A549 (cell line): ENCODE measurements at regions not wholly inside any gene's neighbourhood (a gene's known extent, or its start where the extent isn't known, plus 50 kb on each side); places are given as distances from the start of the nearest gene placed in this dataset.

ENCODE experiments used
- ATAC-seq, 2 experiments: fragments of 200-7000 bp in 1 of 2; fragments of >200 bp in 1 of 2; cut with Nextera tagmentation in 1 of 2; cut with Tn5 transposase in 1 of 2; 3 replicates each; pipeline versions ENCODE4 v1.8.0 to v1.9.1; 2018 to 2020; ENCODE audit warnings: mild to moderate bottlenecking in 1 of 2, moderate library complexity in 1 of 2
- CTCF ChIA-PET: fragments of 300-600 bp; sonication (Branson Sonifier 250); formaldehyde crosslinking; extraction: SDS; loops from one replicate; lab custom pipeline; 2021; ENCODE audit warnings: antibody characterized with exemption, inconsistent platforms; lab: Yijun Ruan, JAX
- POLR2A ChIA-PET: fragments of 350-600 bp; formaldehyde crosslinking; extraction: SDS; loops from one replicate; lab custom pipeline; 2021; ENCODE audit warnings: antibody characterized with exemption, inconsistent platforms; lab: Yijun Ruan, JAX
- DNase-seq, 2 experiments: peaks; one replicate each; pipeline versions ENCODE4 v3.0.0 to v3.0.0-alpha.2; 2011 to 2016; ENCODE audit warnings: low read depth in 1 of 2, low spot score in 1 of 2
- FAIRE-seq: peaks from 2 replicates; lab custom pipeline; 2011; peaks lifted over from hg19 to GRCh38; lab: Jason Lieb, UNC
- H3K27ac ChIP-seq, 2 experiments: fragments of >200 bp; sonication (Bioruptor Twin); formaldehyde crosslinking; 3 replicates each; pipeline ENCODE4 v1.5.1; 2016 to 2017
- H3K4me1 ChIP-seq: fragments of >200 bp; sonication (Bioruptor Twin); formaldehyde crosslinking; 3 replicates; pipeline ENCODE4 v1.6.1; 2016
- H3K4me2 ChIP-seq: fragments of >200 bp; sonication (Bioruptor Twin); formaldehyde crosslinking; 3 replicates; pipeline ENCODE4 v1.6.1; 2016
- H3K4me3 ChIP-seq: fragments of >200 bp; sonication (Bioruptor Twin); formaldehyde crosslinking; 3 replicates; pipeline ENCODE4 v1.5.1; 2016
- H3K9me3 ChIP-seq: fragments of >200 bp; sonication (Bioruptor Twin); formaldehyde crosslinking; 3 replicates; pipeline ENCODE4 v1.6.1; 2016
- FOSB ChIP-seq: fragments of 250-450 bp; sonication (Bioruptor Pico); IDR thresholded peaks from 2 replicates; pipeline ENCODE4 v1.5.0; 2020; ENCODE audit warnings: mild to moderate bottlenecking, moderate library complexity
- HEYL ChIP-seq: fragments of 250-450 bp; sonication (Bioruptor Pico); IDR thresholded peaks from 2 replicates; pipeline ENCODE4 v1.8.0; 2021; ENCODE audit warnings: mild to moderate bottlenecking, moderate library complexity
- HOXB5 ChIP-seq: fragments of 250-450 bp; sonication (Bioruptor Pico); IDR thresholded peaks from 2 replicates; pipeline ENCODE4 v1.5.0; 2020; ENCODE audit warnings: mild to moderate bottlenecking, moderate library complexity
- JUN ChIP-seq, 2 experiments: fragments of >200 bp; sonication (Bioruptor Twin); formaldehyde crosslinking; IDR thresholded peaks; 2 replicates in 1 of 2; 3 replicates in 1 of 2; pipeline ENCODE4 v1.6.1; 2016 to 2017
- MAFK ChIP-seq: fragments of 450-650 bp; IDR thresholded peaks from 2 replicates; pipeline ENCODE4 v1.6.1; 2014; ENCODE audit not compliant: partially characterized antibody
- NFE2L2 ChIP-seq: fragments of 150-350 bp; conservative IDR thresholded peaks from 2 replicates; pipeline ENCODE4 v1.6.1; 2014; ENCODE audit warnings: low read length
- NPAS2 ChIP-seq: fragments of 250-450 bp; sonication (Bioruptor Pico); IDR thresholded peaks from 2 replicates; pipeline ENCODE4 v1.8.0; 2022; ENCODE audit warnings: mild to moderate bottlenecking, moderate library complexity, borderline replicate concordance
- POLR2AphosphoS2 ChIP-seq: conservative IDR thresholded peaks from 2 replicates; pipeline ENCODE4 v1.6.1; 2012; ENCODE audit warnings: low read length, improper control_type of control experiment, inconsistent platforms
- RCOR1 ChIP-seq: fragments of 150-350 bp; IDR thresholded peaks from 2 replicates; pipeline ENCODE4 v1.6.1; 2014; ENCODE audit warnings: antibody characterized with exemption, low read length, low read depth
- TFCP2L1 ChIP-seq: fragments of 250-450 bp; sonication (Bioruptor Pico); IDR thresholded peaks from 2 replicates; pipeline ENCODE4 v1.5.0; 2021; ENCODE audit warnings: mild to moderate bottlenecking
- ZFP36 ChIP-seq: fragments of 450-650 bp; IDR thresholded peaks from 2 replicates; pipeline ENCODE4 v1.6.1; 2014; ENCODE audit warnings: borderline replicate concordance; ENCODE audit not compliant: partially characterized antibody
- ZNF302 ChIP-seq: fragments of 250-450 bp; sonication (Bioruptor Pico); IDR thresholded peaks from 2 replicates; pipeline ENCODE4 v1.9.0; 2021; ENCODE audit warnings: inconsistent platforms, mild to moderate bottlenecking, moderate library complexity
- WGBS: methylation state at CpG from one replicate; pipeline ENCODE4 v1.1.6; 2017; ENCODE audit errors: missing lambda C conversion rate; 5-methylcytosine and 5-hydroxymethylcytosine counted together
- TF ChIP-seq, protein P1 (sequence below): fragments of 200-600 bp; sonication (generic); IDR thresholded peaks from 2 replicates; pipeline ENCODE4 v1.6.1; 2016; ENCODE audit warnings: antibody characterized with exemption, mild to moderate bottlenecking, moderate library complexity
- TF ChIP-seq, protein P2 (sequence below): fragments of >200 bp; sonication (Bioruptor Twin); formaldehyde crosslinking; IDR thresholded peaks from 3 replicates; pipeline ENCODE4 v1.6.1; 2016
- TF ChIP-seq, protein P3 (sequence below): fragments of 250-450 bp; sonication (Bioruptor Pico); IDR thresholded peaks from 2 replicates; pipeline ENCODE4 v1.5.0; 2020; ENCODE audit warnings: low read depth, mild to moderate bottlenecking, moderate library complexity
- TF ChIP-seq, protein P4 (sequence below): fragments of 150-350 bp; IDR thresholded peaks from 2 replicates; pipeline ENCODE4 v1.6.1; 2014; ENCODE audit warnings: low read depth, mild to moderate bottlenecking, low read length
- TF ChIP-seq, protein P5 (sequence below): fragments of >200 bp; sonication (Bioruptor Twin); formaldehyde crosslinking; IDR thresholded peaks from 3 replicates; pipeline ENCODE4 v1.5.1; 2016

DNA sequence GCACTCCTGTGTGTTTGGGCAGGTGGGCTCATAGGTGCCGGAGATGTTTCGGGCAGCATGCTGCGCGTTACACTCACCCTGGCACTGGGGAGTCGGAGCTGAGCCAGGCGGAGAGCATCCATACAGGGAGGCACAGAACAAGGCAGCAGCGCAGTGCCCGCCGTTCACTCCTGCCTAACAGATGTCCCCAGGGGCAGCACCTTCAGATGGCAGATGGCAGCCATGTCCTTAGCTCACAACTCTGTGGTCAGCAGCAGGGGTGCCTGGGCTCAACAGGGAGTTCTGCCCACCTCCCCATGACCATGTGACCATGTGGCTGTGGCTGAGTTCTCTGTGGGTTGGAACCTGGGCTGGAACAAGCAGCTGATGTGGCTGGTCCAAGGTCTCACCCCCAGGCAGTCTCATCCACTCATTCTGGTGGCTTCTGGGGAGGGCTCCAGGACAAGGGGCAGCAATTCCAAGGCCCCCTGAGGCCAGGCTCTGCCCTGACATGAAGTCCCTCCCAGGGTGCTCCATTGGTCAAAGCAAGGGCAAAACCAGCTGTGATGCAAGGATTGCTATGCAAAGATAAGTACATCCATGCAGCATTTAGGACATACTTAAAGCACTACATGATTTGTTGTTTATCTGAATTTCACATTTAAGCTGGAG, 64.2 kb downstream of the MRPL36 start (continued):
- TF ChIP-seq, protein P1, sequence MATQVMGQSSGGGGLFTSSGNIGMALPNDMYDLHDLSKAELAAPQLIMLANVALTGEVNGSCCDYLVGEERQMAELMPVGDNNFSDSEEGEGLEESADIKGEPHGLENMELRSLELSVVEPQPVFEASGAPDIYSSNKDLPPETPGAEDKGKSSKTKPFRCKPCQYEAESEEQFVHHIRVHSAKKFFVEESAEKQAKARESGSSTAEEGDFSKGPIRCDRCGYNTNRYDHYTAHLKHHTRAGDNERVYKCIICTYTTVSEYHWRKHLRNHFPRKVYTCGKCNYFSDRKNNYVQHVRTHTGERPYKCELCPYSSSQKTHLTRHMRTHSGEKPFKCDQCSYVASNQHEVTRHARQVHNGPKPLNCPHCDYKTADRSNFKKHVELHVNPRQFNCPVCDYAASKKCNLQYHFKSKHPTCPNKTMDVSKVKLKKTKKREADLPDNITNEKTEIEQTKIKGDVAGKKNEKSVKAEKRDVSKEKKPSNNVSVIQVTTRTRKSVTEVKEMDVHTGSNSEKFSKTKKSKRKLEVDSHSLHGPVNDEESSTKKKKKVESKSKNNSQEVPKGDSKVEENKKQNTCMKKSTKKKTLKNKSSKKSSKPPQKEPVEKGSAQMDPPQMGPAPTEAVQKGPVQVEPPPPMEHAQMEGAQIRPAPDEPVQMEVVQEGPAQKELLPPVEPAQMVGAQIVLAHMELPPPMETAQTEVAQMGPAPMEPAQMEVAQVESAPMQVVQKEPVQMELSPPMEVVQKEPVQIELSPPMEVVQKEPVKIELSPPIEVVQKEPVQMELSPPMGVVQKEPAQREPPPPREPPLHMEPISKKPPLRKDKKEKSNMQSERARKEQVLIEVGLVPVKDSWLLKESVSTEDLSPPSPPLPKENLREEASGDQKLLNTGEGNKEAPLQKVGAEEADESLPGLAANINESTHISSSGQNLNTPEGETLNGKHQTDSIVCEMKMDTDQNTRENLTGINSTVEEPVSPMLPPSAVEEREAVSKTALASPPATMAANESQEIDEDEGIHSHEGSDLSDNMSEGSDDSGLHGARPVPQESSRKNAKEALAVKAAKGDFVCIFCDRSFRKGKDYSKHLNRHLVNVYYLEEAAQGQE: no peak
- TF ChIP-seq POLR2AphosphoS2: no peak
- TF ChIP-seq JUN (IDR thresholded peaks at IDR 0.05): no peak
- TF ChIP-seq HEYL (CRISPR knock-in tag): no peak
- TF ChIP-seq ZFP36: no peak

DNA sequence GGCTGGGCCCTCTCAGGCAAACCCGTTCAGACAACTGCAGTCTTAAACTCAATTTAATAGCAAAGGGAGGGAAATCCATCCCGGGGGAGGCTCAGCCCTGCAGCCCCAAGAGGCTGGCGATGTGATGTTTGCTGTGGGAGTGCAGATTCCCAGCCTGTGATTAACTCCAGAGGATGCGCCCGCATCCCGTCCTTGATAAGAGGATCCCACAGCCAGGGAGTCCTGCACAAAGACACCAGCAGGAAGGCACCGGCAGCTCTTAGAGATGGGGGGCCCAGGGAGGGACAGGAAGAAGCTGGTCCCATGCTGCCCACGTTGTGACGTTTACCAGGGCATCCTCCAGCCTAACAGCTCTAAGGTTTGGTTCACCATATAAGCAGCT, 64.7 kb downstream of the MRPL36 start:
- ChIA-PET POLR2A (no interaction called here), CTCF (interaction anchor here (1.4 to 1.9 kb wide), 2 partner anchors 14 to 29 kb away, joined by 3 to 5 read pairs; no protein-coding TSS in a partner anchor)
- FAIRE-seq (no peak), ATAC-seq (0 out of 6 replicates have a peak, but pooled peaks of 1 of the 2 experiments have one; percentile 7), DNase-seq (no peak)
- Histone ChIP-seq H3K4me3 (no peak overlapping the region), H3K4me1 (no peaks in the 10 kb centered on the region), H3K9me3 (peaks cover under 1% of the 10 kb centered on the region; the same call in 1 of the 3 replicates), H3K27ac (no peak overlapping the region), H3K4me2 (no peak overlapping the region)
- 0% methylated on average over 5 of the region's 9 CpGs for WGBS
- TF ChIP-seq NPAS2: no peak
- no peak for TF ChIP-seq FOSB (CRISPR knock-in tag)
- TF ChIP-seq ZNF302: no peak
- no peak for TF ChIP-seq RCOR1
- TF ChIP-seq, protein P2, sequence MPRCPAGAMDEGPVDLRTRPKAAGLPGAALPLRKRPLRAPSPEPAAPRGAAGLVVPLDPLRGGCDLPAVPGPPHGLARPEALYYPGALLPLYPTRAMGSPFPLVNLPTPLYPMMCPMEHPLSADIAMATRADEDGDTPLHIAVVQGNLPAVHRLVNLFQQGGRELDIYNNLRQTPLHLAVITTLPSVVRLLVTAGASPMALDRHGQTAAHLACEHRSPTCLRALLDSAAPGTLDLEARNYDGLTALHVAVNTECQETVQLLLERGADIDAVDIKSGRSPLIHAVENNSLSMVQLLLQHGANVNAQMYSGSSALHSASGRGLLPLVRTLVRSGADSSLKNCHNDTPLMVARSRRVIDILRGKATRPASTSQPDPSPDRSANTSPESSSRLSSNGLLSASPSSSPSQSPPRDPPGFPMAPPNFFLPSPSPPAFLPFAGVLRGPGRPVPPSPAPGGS: no peak
- TF ChIP-seq, protein P3, sequence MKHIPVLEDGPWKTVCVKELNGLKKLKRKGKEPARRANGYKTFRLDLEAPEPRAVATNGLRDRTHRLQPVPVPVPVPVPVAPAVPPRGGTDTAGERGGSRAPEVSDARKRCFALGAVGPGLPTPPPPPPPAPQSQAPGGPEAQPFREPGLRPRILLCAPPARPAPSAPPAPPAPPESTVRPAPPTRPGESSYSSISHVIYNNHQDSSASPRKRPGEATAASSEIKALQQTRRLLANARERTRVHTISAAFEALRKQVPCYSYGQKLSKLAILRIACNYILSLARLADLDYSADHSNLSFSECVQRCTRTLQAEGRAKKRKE (CRISPR knock-in tag): no peak
- TF ChIP-seq, protein P4, sequence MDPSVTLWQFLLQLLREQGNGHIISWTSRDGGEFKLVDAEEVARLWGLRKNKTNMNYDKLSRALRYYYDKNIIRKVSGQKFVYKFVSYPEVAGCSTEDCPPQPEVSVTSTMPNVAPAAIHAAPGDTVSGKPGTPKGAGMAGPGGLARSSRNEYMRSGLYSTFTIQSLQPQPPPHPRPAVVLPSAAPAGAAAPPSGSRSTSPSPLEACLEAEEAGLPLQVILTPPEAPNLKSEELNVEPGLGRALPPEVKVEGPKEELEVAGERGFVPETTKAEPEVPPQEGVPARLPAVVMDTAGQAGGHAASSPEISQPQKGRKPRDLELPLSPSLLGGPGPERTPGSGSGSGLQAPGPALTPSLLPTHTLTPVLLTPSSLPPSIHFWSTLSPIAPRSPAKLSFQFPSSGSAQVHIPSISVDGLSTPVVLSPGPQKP: no peak
- TF ChIP-seq TFCP2L1 (CRISPR knock-in tag): no peak
- TF ChIP-seq HOXB5 (CRISPR knock-in tag): no peak
- no peak for TF ChIP-seq NFE2L2
- TF ChIP-seq ZFP36: no peak

DNA sequence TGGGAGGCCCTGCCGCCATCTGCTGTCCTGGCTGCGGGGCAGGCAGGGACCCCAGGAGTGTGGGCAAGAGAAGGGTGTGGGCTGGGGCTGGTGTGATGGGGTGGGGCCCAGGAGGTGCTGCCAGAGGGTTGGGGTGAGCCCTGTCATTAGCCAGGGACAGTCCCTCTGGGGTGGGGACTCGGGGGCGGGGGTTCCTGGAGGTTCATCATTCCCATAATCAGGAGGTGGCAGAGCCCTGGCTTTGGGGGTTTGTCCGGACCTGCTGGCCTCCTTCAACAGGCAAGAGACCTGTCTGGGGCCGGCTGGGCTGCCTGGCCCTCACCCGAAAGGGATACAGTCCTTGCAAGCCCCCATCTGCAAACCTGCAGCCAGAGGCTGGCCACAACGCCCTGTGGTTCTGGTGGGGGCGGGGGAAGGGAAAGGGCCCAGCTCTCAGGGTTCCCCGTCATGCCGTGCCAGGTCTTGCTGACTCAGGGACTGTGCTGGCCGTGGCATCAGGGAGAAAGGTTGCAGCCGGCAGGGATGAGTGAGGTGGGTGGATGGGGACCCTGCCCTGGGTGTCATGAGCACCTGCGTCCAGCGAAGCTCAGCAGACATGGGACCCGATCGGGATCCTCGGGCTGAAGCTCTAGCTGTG, 65.2 kb downstream of the MRPL36 start:
- FAIRE-seq (no peak), ATAC-seq (0 out of 6 replicates have a peak, but pooled peaks of 1 of the 2 experiments have one; percentile 22), DNase-seq (no peak)
- 35% methylated on average over 12 of the region's 18 CpGs for WGBS
- no peak overlapping the region for H3K4me3 ChIP-seq
- peak; percentile 15 for TF ChIP-seq MAFK
- TF ChIP-seq, protein P5, sequence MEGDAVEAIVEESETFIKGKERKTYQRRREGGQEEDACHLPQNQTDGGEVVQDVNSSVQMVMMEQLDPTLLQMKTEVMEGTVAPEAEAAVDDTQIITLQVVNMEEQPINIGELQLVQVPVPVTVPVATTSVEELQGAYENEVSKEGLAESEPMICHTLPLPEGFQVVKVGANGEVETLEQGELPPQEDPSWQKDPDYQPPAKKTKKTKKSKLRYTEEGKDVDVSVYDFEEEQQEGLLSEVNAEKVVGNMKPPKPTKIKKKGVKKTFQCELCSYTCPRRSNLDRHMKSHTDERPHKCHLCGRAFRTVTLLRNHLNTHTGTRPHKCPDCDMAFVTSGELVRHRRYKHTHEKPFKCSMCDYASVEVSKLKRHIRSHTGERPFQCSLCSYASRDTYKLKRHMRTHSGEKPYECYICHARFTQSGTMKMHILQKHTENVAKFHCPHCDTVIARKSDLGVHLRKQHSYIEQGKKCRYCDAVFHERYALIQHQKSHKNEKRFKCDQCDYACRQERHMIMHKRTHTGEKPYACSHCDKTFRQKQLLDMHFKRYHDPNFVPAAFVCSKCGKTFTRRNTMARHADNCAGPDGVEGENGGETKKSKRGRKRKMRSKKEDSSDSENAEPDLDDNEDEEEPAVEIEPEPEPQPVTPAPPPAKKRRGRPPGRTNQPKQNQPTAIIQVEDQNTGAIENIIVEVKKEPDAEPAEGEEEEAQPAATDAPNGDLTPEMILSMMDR: no peak
- H3K27ac ChIP-seq: no peak overlapping the region
- no peaks in the 10 kb centered on the region; the same call in 2 of the 3 replicates for H3K9me3 ChIP-seq
- POLR2A ChIA-PET: no interaction called here
- CTCF ChIA-PET: interaction anchor here (0.6 to 1.9 kb wide), 3 partner anchors 15 to 29 kb away, joined by 3 to 5 read pairs (median 3); no protein-coding TSS in a partner anchor
- no peaks in the 10 kb centered on the region for H3K4me1 ChIP-seq
- no peak overlapping the region for H3K4me2 ChIP-seq
